ENCODE measurements at regions not wholly inside any gene's neighbourhood (a gene's known extent, or its start where the extent isn't known, plus 50 kb on each side); places are given as distances from the start of the nearest gene placed in this dataset.

DNA sequence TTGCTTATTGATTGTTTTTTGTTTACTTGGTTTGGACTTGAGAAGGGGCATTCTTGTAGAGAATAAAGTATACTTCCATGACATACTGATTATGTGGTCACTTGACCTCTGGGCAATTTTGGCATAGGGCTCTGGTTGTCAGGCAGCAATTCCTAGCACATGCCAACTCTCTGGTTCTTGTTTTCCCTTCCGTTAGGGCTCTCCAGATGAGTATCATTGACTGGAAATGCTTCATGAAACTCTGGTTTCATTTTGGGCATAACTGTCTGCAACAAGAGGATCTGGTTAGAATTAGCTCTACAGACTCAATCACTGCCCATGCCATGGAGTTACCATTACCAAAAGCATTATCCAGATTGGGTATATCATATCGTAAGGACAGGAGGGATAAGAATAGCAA, 1057.9 kb downstream of the FAT4 start:
- H3K9me3 ChIP-seq (ENCODE audit: control insufficient read depth in 4 of 4, insufficient read depth in 3 of 4, low read length in 3 of 4): no peaks in the 10 kb centered on the region
- H3K4me1 ChIP-seq (ENCODE audit: control insufficient read depth in 5 of 5, insufficient read depth in 5 of 5, low read length in 5 of 5): peaks cover 0 to 26% (median 6%) of the 10 kb centered on the region in 5 donors
- no peak overlapping the region for H3K9ac ChIP-seq (ENCODE audit: insufficient read depth in 1 of 2, low read length in 2 of 2)
- no peak overlapping the region for H3K4me3 ChIP-seq
- H3K27ac ChIP-seq (ENCODE audit: low read depth in 1 of 2, low read length in 1 of 2): no peak overlapping the region
- no peaks in the 10 kb centered on the region for H3K27me3 ChIP-seq (ENCODE audit: control insufficient read depth in 3 of 3, insufficient read depth in 3 of 3, low read length in 2 of 3)
- TF ChIP-seq, protein P1, sequence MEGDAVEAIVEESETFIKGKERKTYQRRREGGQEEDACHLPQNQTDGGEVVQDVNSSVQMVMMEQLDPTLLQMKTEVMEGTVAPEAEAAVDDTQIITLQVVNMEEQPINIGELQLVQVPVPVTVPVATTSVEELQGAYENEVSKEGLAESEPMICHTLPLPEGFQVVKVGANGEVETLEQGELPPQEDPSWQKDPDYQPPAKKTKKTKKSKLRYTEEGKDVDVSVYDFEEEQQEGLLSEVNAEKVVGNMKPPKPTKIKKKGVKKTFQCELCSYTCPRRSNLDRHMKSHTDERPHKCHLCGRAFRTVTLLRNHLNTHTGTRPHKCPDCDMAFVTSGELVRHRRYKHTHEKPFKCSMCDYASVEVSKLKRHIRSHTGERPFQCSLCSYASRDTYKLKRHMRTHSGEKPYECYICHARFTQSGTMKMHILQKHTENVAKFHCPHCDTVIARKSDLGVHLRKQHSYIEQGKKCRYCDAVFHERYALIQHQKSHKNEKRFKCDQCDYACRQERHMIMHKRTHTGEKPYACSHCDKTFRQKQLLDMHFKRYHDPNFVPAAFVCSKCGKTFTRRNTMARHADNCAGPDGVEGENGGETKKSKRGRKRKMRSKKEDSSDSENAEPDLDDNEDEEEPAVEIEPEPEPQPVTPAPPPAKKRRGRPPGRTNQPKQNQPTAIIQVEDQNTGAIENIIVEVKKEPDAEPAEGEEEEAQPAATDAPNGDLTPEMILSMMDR (IDR thresholded peaks at IDR 0.05; ENCODE audit: control extremely low read depth, extremely low read depth): no peak
- no peaks in the 10 kb centered on the region for H3K36me3 ChIP-seq (ENCODE audit: control insufficient read depth in 4 of 4, insufficient read depth in 4 of 4, low read length in 4 of 4)
- DNase-seq: no peak
- 71 to 76% methylated on average over 2 of the region's 2 CpGs for WGBS, 2 donors
- ATAC-seq (ENCODE audit: insufficient read depth, low FRiP score): no peak

DNA sequence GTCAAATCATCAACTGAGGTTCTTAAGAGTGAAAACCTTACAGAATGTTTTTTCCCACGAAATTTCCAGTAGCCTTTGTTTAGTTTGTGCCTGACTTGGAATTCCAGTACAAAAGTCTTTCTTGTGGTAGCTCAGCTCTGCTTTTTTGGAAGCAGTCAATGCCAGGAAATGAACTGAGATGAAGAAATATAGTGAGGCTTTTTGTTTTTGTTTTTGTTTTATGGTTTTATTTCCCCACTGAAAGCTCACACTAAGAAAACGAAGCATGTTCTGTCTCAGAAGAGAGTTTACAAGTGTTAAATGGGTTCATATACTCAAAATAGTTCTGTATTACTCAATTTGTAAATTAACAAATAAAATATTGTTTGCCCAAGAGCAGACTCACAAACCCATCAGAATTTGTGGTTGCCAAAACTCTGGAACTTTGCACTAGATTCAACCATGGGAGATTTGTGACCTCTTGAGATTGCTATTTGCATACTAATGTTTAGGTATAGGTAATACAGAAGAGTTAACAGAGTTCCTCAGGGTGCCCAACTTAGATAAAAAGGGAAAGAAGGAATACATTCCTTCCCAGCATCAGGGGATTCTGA, 1060.8 kb downstream of the FAT4 start:
- no peak overlapping the region for H3K4me3 ChIP-seq
- no peak overlapping the region for H3K9ac ChIP-seq (ENCODE audit: insufficient read depth in 1 of 2, low read length in 2 of 2)
- no peaks in the 10 kb centered on the region for H3K36me3 ChIP-seq (ENCODE audit: control insufficient read depth in 4 of 4, insufficient read depth in 4 of 4, low read length in 4 of 4)
- no peaks in the 10 kb centered on the region for H3K9me3 ChIP-seq (ENCODE audit: control insufficient read depth in 4 of 4, insufficient read depth in 3 of 4, low read length in 3 of 4)
- TF ChIP-seq, protein P1 (IDR thresholded peaks at IDR 0.05; ENCODE audit: control extremely low read depth, extremely low read depth): no peak
- peaks cover 0 to 6% (median 3%) of the 10 kb centered on the region in 5 donors for H3K4me1 ChIP-seq (ENCODE audit: control insufficient read depth in 5 of 5, insufficient read depth in 5 of 5, low read length in 5 of 5)
- DNase-seq (peak in 1 of 3 donors; percentile 67), ATAC-seq (ENCODE audit: insufficient read depth, low FRiP score) (no peak)
- no peaks in the 10 kb centered on the region for H3K27me3 ChIP-seq (ENCODE audit: control insufficient read depth in 3 of 3, insufficient read depth in 3 of 3, low read length in 2 of 3)
- H3K27ac ChIP-seq (ENCODE audit: low read depth in 1 of 2, low read length in 1 of 2): no peak overlapping the region
- WGBS, 2 donors: 18% methylated on average over 2 of the region's 2 CpGs

DNA sequence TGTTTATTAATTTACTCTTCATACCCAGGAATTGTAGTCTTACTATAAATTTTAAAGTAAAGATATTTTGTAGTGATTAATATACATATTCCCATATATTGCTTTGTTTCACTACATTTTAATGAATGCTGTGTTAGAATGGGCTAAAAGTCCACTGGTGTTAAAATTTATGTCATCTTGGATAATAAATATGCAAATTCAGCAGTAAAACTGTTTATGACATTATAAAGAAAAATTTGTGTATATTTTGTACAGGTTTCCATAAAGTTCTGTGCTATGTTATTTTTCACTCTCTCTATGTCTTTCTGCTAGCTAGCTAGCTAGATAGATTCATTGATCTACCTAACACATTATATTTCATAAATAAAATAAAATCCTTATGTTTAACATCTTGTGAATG, 1071.2 kb downstream of the FAT4 start:
- H3K27ac ChIP-seq (ENCODE audit: low read depth in 1 of 2, low read length in 1 of 2): no peak overlapping the region
- no peak overlapping the region for H3K4me3 ChIP-seq
- H3K9ac ChIP-seq (ENCODE audit: insufficient read depth in 1 of 2, low read length in 2 of 2): no peak overlapping the region
- DNase-seq (no peak), ATAC-seq (ENCODE audit: insufficient read depth, low FRiP score) (no peak)
- no peaks in the 10 kb centered on the region for H3K27me3 ChIP-seq (ENCODE audit: control insufficient read depth in 3 of 3, insufficient read depth in 3 of 3, low read length in 2 of 3)
- no peaks in the 10 kb centered on the region for H3K36me3 ChIP-seq (ENCODE audit: control insufficient read depth in 4 of 4, insufficient read depth in 4 of 4, low read length in 4 of 4)
- H3K9me3 ChIP-seq (ENCODE audit: control insufficient read depth in 4 of 4, insufficient read depth in 3 of 4, low read length in 3 of 4): peaks cover 0 to 2% (median 0%) of the 10 kb centered on the region in 4 donors
- no peaks in the 10 kb centered on the region for H3K4me1 ChIP-seq (ENCODE audit: control insufficient read depth in 5 of 5, insufficient read depth in 5 of 5, low read length in 5 of 5)
- TF ChIP-seq, protein P1 (IDR thresholded peaks at IDR 0.05; ENCODE audit: control extremely low read depth, extremely low read depth): no peak

DNA sequence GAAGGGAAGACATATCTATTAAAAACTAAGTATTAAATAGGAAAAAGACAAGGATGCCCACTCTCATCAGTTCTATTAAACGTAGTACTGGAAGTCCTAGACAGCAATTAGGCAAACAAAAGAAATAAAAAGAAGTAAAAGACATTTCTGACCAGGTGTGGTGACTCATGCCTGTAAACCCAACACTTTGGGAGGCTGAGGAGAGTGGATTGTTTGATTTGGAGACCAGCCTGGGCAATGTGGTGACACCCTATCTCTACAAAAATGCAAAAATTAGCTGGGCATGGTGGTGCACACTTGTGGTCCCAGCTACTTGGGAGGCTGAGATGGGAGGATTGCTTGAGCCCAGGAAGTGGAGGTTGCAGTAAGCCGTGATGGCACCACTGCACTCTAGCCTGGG, 1071.8 kb downstream of the FAT4 start:
- Histone ChIP-seq H3K27me3 (ENCODE audit: control insufficient read depth in 3 of 3, insufficient read depth in 3 of 3, low read length in 2 of 3) (no peaks in the 10 kb centered on the region), H3K27ac (ENCODE audit: low read depth in 1 of 2, low read length in 1 of 2) (no peak overlapping the region), H3K9me3 (ENCODE audit: control insufficient read depth in 4 of 4, insufficient read depth in 3 of 4, low read length in 3 of 4) (peaks cover 0 to 2% (median 0%) of the 10 kb centered on the region in 4 donors), H3K4me1 (ENCODE audit: control insufficient read depth in 5 of 5, insufficient read depth in 5 of 5, low read length in 5 of 5) (no peaks in the 10 kb centered on the region), H3K4me3 (no peak overlapping the region), H3K9ac (ENCODE audit: insufficient read depth in 1 of 2, low read length in 2 of 2) (no peak overlapping the region), H3K36me3 (ENCODE audit: control insufficient read depth in 4 of 4, insufficient read depth in 4 of 4, low read length in 4 of 4) (no peaks in the 10 kb centered on the region)
- WGBS, 2 donors: 73 to 81% methylated on average over 2 of the region's 2 CpGs
- TF ChIP-seq, protein P1 (IDR thresholded peaks at IDR 0.05; ENCODE audit: control extremely low read depth, extremely low read depth): no peak
- DNase-seq (no peak), ATAC-seq (ENCODE audit: insufficient read depth, low FRiP score) (no peak)

Data from lung (tissue), 11 donors.